Liver (tissue), 8 donors: ENCODE measurements at regions not wholly inside any gene's neighbourhood (a gene's known extent, or its start where the extent isn't known, plus 50 kb on each side); places are given as distances from the start of the nearest gene placed in this dataset.

ENCODE experiments used
- DNase-seq: peaks from one replicate; pipeline ENCODE4 v3.0.0-alpha.2; 2017; ENCODE audit warnings: low spot score
- H3K27ac ChIP-seq, 2 donors: one replicate each; pipeline ENCODE4 v1.7.0; 2013; ENCODE audit warnings: inconsistent platforms in 2 of 2, low read length in 2 of 2, control low read depth in 1 of 2, low read depth in 1 of 2, mild to moderate bottlenecking in 1 of 2
- H3K27me3 ChIP-seq, 4 donors: one replicate each; pipeline versions ENCODE4 v1.6.1 to v1.7.0; 2013; ENCODE audit warnings: low read length in 3 of 4, inconsistent platforms in 1 of 4, mild to moderate bottlenecking in 1 of 4, moderate library complexity in 1 of 4; ENCODE audit not compliant: control insufficient read depth in 4 of 4, insufficient read depth in 4 of 4
- H3K36me3 ChIP-seq, 4 donors: one replicate each; pipeline versions ENCODE4 v1.6.1 to v1.7.0; 2013; ENCODE audit warnings: low read length in 3 of 4, mild to moderate bottlenecking in 3 of 4, low read depth in 1 of 4, moderate library complexity in 1 of 4; ENCODE audit not compliant: control insufficient read depth in 4 of 4, insufficient read depth in 3 of 4
- H3K4me1 ChIP-seq, 4 donors: one replicate each; pipeline versions ENCODE4 v1.6.1 to v1.7.0; 2013; ENCODE audit warnings: low read length in 3 of 4, mild to moderate bottlenecking in 3 of 4, moderate library complexity in 1 of 4; ENCODE audit not compliant: control insufficient read depth in 4 of 4, insufficient read depth in 4 of 4
- H3K4me3 ChIP-seq, 3 donors: one replicate each; pipeline versions ENCODE4 v1.6.1 to v1.7.0; 2013; ENCODE audit warnings: low read length in 3 of 3, control low read depth in 1 of 3, low read depth in 1 of 3, mild to moderate bottlenecking in 1 of 3
- H3K9ac ChIP-seq, 2 donors: one replicate each; pipeline ENCODE4 v1.7.0; 2013; ENCODE audit warnings: low read length in 2 of 2, mild to moderate bottlenecking in 2 of 2, moderate library complexity in 2 of 2, control low read depth in 1 of 2, low read depth in 1 of 2
- H3K9me3 ChIP-seq, 4 donors: one replicate each; pipeline versions ENCODE4 v1.6.1 to v1.7.0; 2013; ENCODE audit warnings: low read length in 3 of 4; ENCODE audit not compliant: control insufficient read depth in 4 of 4
- EGR1 ChIP-seq, 2 donors: IDR thresholded peaks; 2 replicates each; pipeline ENCODE4 v1.6.1; 2016 to 2018; ENCODE audit warnings: antibody characterized with exemption in 2 of 2, low read depth in 2 of 2
- FOXA1 ChIP-seq: IDR thresholded peaks from 2 replicates; pipeline ENCODE4 v1.6.1; 2016; ENCODE audit warnings: antibody characterized with exemption
- FOXA2 ChIP-seq: IDR thresholded peaks from 2 replicates; pipeline ENCODE4 v1.6.1; 2016; ENCODE audit warnings: antibody characterized with exemption
- GABPA ChIP-seq, 2 donors: IDR thresholded peaks in 1 of 2; conservative IDR thresholded peaks in 1 of 2; 2 replicates each; pipeline ENCODE4 v1.6.1; 2016; ENCODE audit warnings: antibody characterized with exemption in 2 of 2, mild to moderate bottlenecking in 1 of 2, moderate library complexity in 1 of 2
- HNF4A ChIP-seq, 2 donors: conservative IDR thresholded peaks; 2 replicates each; pipeline ENCODE4 v1.6.1; 2016; ENCODE audit warnings: antibody characterized with exemption in 2 of 2, mild to moderate bottlenecking in 2 of 2
- HNF4G ChIP-seq: IDR thresholded peaks from 2 replicates; pipeline ENCODE4 v1.6.1; 2016; ENCODE audit warnings: antibody characterized with exemption
- JUND ChIP-seq, 2 donors: IDR thresholded peaks; 2 replicates each; pipeline ENCODE4 v1.6.1; 2016; ENCODE audit warnings: antibody characterized with exemption in 2 of 2
- NR2F2 ChIP-seq: IDR thresholded peaks from 2 replicates; pipeline ENCODE4 v1.6.1; 2016; ENCODE audit warnings: antibody characterized with exemption
- RAD21 ChIP-seq, 2 donors: IDR thresholded peaks; 2 replicates each; pipeline ENCODE4 v1.6.1; 2016; ENCODE audit warnings: antibody characterized with exemption in 2 of 2, mild to moderate bottlenecking in 2 of 2
- SP1 ChIP-seq: IDR thresholded peaks from 2 replicates; pipeline ENCODE4 v1.6.1; 2018; ENCODE audit warnings: antibody characterized with exemption, mild to moderate bottlenecking
- YY1 ChIP-seq: IDR thresholded peaks from 2 replicates; pipeline ENCODE4 v1.6.1; 2016; ENCODE audit warnings: antibody characterized with exemption, mild to moderate bottlenecking
- WGBS: extraction: QIAGEN DNeasy Blood & Tissue Kit; methylation state at CpG from one replicate; pipeline ENCODE4 v1.1.7; 2013; 5-methylcytosine and 5-hydroxymethylcytosine counted together
- TF ChIP-seq, protein P1 (sequence below): IDR thresholded peaks from 2 replicates; pipeline ENCODE4 v1.6.1; 2016; ENCODE audit warnings: antibody characterized with exemption
- TF ChIP-seq, protein P2 (sequence below): fragments of 150-350 bp; IDR thresholded peaks from 2 replicates; pipeline ENCODE4 v1.5.1; 2017; ENCODE audit warnings: improper control_type of control experiment, low read depth, low read length; ENCODE audit not compliant: missing input control
- TF ChIP-seq, protein P3 (sequence below): IDR thresholded peaks from 2 replicates; pipeline ENCODE4 v1.6.1; 2016; ENCODE audit warnings: antibody characterized with exemption, mild to moderate bottlenecking
- TF ChIP-seq, protein P4 (sequence below): IDR thresholded peaks from 2 replicates; pipeline ENCODE4 v1.6.1; 2016; ENCODE audit warnings: antibody characterized with exemption
- donor health status: healthy.
- donor health status: healthy.
- donor health status: healthy.
- donor health status: healthy.
- donor health status: healthy.

DNA sequence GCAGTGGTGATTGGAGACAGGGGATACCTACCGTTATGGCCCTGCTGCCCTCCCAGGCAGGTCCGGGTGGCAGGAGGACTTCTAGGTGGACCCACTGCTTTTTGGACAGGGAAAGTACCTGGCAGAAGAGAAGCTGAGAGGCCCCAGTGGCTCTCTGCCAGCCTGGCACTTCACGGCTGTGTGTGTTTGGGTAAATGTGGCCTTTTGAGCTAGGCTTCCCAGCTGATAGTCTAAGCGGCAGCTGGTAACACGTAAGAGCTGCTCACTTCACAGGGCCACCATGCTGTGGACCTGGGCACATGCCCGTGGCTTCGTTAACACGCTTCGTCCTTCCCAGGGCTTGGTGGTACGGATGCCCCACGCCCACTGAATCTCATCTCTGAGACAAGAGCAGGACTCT, 92.0 kb upstream of the CLCN4 start:
- Histone ChIP-seq H3K27ac (no peak overlapping the region), H3K4me1 (peaks cover 0 to 6% (median 2%) of the 10 kb centered on the region in 4 donors), H3K9ac (no peak overlapping the region), H3K9me3 (no peaks in the 10 kb centered on the region), H3K27me3 (no peaks in the 10 kb centered on the region), H3K36me3 (peaks cover 0 to 2% (median under 1%) of the 10 kb centered on the region in 4 donors), H3K4me3 (no peak overlapping the region)
- WGBS, result 47% methylated on average over 11 of the region's 11 CpGs
- TF ChIP-seq HNF4A (conservative IDR thresholded peaks at IDR 0.05), result peak in 1 of 2 donors; percentile 25
- TF ChIP-seq, protein P1, sequence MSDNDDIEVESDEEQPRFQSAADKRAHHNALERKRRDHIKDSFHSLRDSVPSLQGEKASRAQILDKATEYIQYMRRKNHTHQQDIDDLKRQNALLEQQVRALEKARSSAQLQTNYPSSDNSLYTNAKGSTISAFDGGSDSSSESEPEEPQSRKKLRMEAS, result no peak
- no peak for DNase-seq

DNA sequence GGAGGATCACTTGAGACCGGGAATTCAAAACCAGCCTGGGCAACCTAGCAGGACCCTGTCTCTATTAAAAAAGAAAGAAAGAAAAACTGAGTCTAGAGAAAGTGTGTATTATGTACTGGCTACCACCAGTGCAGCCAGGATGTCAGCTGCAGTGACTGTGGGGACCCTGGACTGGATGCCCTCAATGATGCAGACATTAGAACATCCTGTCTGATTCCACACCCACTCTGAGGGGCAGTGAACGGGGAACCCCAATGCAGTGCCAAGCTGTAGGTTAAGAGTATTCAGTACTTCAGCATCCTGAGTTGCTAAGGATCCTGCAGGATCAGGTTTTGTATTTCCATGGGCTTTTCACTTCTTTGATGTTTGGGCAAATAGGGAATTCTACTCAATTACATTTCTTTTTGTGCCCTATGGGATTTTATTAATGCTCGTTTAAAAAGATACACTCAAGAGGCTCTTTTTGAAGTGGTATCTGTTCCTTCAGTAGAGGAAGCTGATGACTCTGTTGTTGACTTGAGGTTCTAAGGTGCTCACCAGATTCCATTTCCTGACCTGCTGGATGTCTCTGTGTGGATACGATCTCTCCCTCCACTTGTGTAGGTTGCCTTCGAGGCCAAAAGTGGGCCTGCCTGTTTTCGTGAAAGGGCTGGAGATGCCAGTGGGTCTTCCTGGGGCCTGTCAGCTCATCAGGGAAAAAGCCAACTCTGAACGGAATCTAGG, 85.9 kb upstream of the CLCN4 start:
- no peak for DNase-seq
- Histone ChIP-seq H3K36me3 (peaks cover 0 to 2% (median under 1%) of the 10 kb centered on the region in 4 donors), H3K9ac (no peak overlapping the region), H3K27ac (no peak overlapping the region), H3K9me3 (no peaks in the 10 kb centered on the region), H3K27me3 (no peaks in the 10 kb centered on the region), H3K4me3 (no peak overlapping the region), H3K4me1 (no peaks in the 10 kb centered on the region)
- TF ChIP-seq GABPA (IDR thresholded peaks at IDR 0.05 in 1 of 2, conservative IDR thresholded peaks at IDR 0.05 in 1 of 2) (no peak), EGR1 (IDR thresholded peaks at IDR 0.05; ENCODE audit: low read depth in 2 of 2) (no peak), YY1 (no peak), NR2F2 (no peak), FOXA1 (no peak), RAD21 (IDR thresholded peaks at IDR 0.05) (no peak), HNF4G (no peak), FOXA2 (no peak)
- TF ChIP-seq, protein P1, result no peak
- WGBS, result 95% methylated on average over 7 of the region's 7 CpGs

DNA sequence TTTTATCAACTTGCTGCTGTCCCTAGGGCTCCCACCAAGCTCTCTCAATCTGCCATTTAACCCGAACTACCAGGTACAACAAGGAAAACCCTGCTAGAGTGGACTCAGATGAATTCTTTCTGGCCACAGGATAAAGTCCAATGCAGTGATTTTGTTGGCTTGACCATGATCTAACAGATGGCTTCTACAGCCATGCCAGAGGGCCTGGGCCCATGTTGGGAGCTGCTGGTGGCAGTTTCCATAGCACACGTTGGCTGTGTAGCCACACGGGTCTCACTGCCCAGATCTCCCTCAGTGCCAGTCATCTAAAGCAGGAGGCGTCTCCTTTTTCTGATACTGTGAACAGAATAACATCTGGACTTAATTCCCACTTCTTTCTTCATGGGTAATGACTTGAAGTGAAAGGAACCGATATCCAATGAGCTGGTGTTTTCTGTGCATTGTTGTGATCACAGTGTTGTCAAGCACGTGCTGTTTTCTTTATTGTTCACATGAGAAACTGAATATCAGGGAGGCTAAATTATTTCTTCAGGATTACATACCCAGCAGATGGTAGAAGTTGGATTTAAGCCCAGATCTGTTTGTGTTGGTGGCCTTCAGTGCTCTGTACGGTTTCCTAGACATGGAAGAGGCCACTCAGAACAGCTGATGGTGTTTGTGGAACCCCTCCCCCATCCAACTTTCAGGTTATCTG, 85.2 kb upstream of the CLCN4 start:
- Histone ChIP-seq H3K4me1 (no peaks in the 10 kb centered on the region), H3K27me3 (no peaks in the 10 kb centered on the region), H3K27ac (no peak overlapping the region), H3K9ac (no peak overlapping the region), H3K36me3 (peaks cover 0 to 2% (median under 1%) of the 10 kb centered on the region in 4 donors), H3K9me3 (no peaks in the 10 kb centered on the region), H3K4me3 (no peak overlapping the region)
- WGBS, result 90% methylated on average over 7 of the region's 7 CpGs
- no peak for TF ChIP-seq HNF4A (conservative IDR thresholded peaks at IDR 0.05)
- no peak for TF ChIP-seq EGR1 (IDR thresholded peaks at IDR 0.05; ENCODE audit: low read depth in 2 of 2)
- no peak for TF ChIP-seq JUND (IDR thresholded peaks at IDR 0.05)
- no peak for TF ChIP-seq SP1
- TF ChIP-seq, protein P1, result no peak
- TF ChIP-seq HNF4G, result no peak
- TF ChIP-seq FOXA2, result no peak
- TF ChIP-seq, protein P2, sequence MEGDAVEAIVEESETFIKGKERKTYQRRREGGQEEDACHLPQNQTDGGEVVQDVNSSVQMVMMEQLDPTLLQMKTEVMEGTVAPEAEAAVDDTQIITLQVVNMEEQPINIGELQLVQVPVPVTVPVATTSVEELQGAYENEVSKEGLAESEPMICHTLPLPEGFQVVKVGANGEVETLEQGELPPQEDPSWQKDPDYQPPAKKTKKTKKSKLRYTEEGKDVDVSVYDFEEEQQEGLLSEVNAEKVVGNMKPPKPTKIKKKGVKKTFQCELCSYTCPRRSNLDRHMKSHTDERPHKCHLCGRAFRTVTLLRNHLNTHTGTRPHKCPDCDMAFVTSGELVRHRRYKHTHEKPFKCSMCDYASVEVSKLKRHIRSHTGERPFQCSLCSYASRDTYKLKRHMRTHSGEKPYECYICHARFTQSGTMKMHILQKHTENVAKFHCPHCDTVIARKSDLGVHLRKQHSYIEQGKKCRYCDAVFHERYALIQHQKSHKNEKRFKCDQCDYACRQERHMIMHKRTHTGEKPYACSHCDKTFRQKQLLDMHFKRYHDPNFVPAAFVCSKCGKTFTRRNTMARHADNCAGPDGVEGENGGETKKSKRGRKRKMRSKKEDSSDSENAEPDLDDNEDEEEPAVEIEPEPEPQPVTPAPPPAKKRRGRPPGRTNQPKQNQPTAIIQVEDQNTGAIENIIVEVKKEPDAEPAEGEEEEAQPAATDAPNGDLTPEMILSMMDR, result no peak
- TF ChIP-seq, protein P3, sequence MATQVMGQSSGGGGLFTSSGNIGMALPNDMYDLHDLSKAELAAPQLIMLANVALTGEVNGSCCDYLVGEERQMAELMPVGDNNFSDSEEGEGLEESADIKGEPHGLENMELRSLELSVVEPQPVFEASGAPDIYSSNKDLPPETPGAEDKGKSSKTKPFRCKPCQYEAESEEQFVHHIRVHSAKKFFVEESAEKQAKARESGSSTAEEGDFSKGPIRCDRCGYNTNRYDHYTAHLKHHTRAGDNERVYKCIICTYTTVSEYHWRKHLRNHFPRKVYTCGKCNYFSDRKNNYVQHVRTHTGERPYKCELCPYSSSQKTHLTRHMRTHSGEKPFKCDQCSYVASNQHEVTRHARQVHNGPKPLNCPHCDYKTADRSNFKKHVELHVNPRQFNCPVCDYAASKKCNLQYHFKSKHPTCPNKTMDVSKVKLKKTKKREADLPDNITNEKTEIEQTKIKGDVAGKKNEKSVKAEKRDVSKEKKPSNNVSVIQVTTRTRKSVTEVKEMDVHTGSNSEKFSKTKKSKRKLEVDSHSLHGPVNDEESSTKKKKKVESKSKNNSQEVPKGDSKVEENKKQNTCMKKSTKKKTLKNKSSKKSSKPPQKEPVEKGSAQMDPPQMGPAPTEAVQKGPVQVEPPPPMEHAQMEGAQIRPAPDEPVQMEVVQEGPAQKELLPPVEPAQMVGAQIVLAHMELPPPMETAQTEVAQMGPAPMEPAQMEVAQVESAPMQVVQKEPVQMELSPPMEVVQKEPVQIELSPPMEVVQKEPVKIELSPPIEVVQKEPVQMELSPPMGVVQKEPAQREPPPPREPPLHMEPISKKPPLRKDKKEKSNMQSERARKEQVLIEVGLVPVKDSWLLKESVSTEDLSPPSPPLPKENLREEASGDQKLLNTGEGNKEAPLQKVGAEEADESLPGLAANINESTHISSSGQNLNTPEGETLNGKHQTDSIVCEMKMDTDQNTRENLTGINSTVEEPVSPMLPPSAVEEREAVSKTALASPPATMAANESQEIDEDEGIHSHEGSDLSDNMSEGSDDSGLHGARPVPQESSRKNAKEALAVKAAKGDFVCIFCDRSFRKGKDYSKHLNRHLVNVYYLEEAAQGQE, result no peak
- TF ChIP-seq NR2F2, result no peak
- TF ChIP-seq YY1, result no peak
- TF ChIP-seq, protein P4, sequence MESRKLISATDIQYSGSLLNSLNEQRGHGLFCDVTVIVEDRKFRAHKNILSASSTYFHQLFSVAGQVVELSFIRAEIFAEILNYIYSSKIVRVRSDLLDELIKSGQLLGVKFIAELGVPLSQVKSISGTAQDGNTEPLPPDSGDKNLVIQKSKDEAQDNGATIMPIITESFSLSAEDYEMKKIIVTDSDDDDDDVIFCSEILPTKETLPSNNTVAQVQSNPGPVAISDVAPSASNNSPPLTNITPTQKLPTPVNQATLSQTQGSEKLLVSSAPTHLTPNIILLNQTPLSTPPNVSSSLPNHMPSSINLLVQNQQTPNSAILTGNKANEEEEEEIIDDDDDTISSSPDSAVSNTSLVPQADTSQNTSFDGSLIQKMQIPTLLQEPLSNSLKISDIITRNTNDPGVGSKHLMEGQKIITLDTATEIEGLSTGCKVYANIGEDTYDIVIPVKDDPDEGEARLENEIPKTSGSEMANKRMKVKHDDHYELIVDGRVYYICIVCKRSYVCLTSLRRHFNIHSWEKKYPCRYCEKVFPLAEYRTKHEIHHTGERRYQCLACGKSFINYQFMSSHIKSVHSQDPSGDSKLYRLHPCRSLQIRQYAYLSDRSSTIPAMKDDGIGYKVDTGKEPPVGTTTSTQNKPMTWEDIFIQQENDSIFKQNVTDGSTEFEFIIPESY, result no peak
- DNase-seq, result no peak
